DND-41 (cell line): ENCODE measurements at regions not wholly inside any gene's neighbourhood (a gene's known extent, or its start where the extent isn't known, plus 50 kb on each side); places are given as distances from the start of the nearest gene placed in this dataset.

ENCODE experiments used
- ATAC-seq: fragments of 200-7000 bp; cut with Tn5 transposase; 3 replicates; pipeline ENCODE4 v1.9.1; 2021; ENCODE audit warnings: low read depth; ENCODE audit not compliant: insufficient read depth
- DNase-seq: peaks from one replicate; pipeline ENCODE4 v3.0.0-alpha.2; 2020
- H2AFZ ChIP-seq: 2 replicates; pipeline ENCODE4 v1.6.0; 2012; ENCODE audit warnings: low read depth, low read length
- H3K27ac ChIP-seq: 2 replicates; pipeline ENCODE4 v1.5.1; 2012; ENCODE audit warnings: low read length, inconsistent platforms
- H3K27me3 ChIP-seq: fragments of 200-600 bp; sonication (generic); 2 replicates; pipeline ENCODE4 v1.6.0; 2012; ENCODE audit warnings: low read length, mild to moderate bottlenecking, inconsistent platforms; ENCODE audit not compliant: insufficient read depth, poor library complexity
- H3K36me3 ChIP-seq: 2 replicates; pipeline ENCODE4 v1.5.1; 2012; ENCODE audit warnings: low read length, inconsistent platforms; ENCODE audit not compliant: insufficient read depth
- H3K4me1 ChIP-seq: 2 replicates; pipeline ENCODE4 v1.5.1; 2012; ENCODE audit warnings: mild to moderate bottlenecking, low read length; ENCODE audit not compliant: insufficient read depth
- H3K4me2 ChIP-seq: 2 replicates; pipeline ENCODE4 v1.6.0; 2012; ENCODE audit warnings: mild to moderate bottlenecking, moderate library complexity, low read length, inconsistent platforms; ENCODE audit not compliant: insufficient read depth
- H3K4me3 ChIP-seq, 2 experiments: fragments of 200-600 bp in 1 of 2; shearing (Covaris generic) in 1 of 2; 2 replicates each; pipeline ENCODE4 v1.5.1; 2012 to 2016; ENCODE audit warnings: inconsistent platforms in 2 of 2, low read length in 2 of 2, mild to moderate bottlenecking in 2 of 2, low read depth in 1 of 2, moderate library complexity in 1 of 2
- H3K79me2 ChIP-seq: 2 replicates; pipeline ENCODE4 v1.6.0; 2012; ENCODE audit warnings: low read length, inconsistent platforms; ENCODE audit not compliant: insufficient read depth
- H3K9ac ChIP-seq: 2 replicates; pipeline ENCODE4 v1.6.0; 2012; ENCODE audit warnings: low read depth, mild to moderate bottlenecking, inconsistent platforms, low read length, moderate library complexity
- H3K9me3 ChIP-seq: 2 replicates; pipeline ENCODE4 v1.5.1; 2012; ENCODE audit warnings: low read length, moderate library complexity, mild to moderate bottlenecking, inconsistent platforms; ENCODE audit not compliant: insufficient read depth, severe bottlenecking
- H4K20me1 ChIP-seq: 2 replicates; pipeline ENCODE4 v1.6.0; 2012; ENCODE audit warnings: low read length; ENCODE audit not compliant: insufficient read depth
- CTCF ChIP-seq: IDR thresholded peaks from 2 replicates; pipeline ENCODE4 v1.5.1; 2012; ENCODE audit warnings: borderline replicate concordance, low read length, moderate library complexity, mild to moderate bottlenecking; ENCODE audit not compliant: poor library complexity, severe bottlenecking; ENCODE audit errors: extremely low read depth
- EZH2 ChIP-seq: IDR thresholded peaks from 3 replicates; pipeline ENCODE4 v1.6.1; 2012; ENCODE audit warnings: borderline replicate concordance, low read depth, mild to moderate bottlenecking, moderate library complexity, low read length, inconsistent platforms; ENCODE audit not compliant: severe bottlenecking

- no peaks in the 10 kb centered on the region for H3K4me1 ChIP-seq
- H3K4me2 ChIP-seq: no peak overlapping the region
- ATAC-seq (no peak), DNase-seq (no peak)
- no peaks in the 10 kb centered on the region for H3K27me3 ChIP-seq
- no peaks in the 10 kb centered on the region for H3K36me3 ChIP-seq
- H4K20me1 ChIP-seq: no peaks in the 10 kb centered on the region
- no peak overlapping the region for H3K4me3 ChIP-seq
- H3K27ac ChIP-seq: no peak overlapping the region
- no peak overlapping the region for H2AFZ ChIP-seq
- peaks cover 7% of the 10 kb centered on the region for H3K9me3 ChIP-seq
- TF ChIP-seq EZH2 (no peak), CTCF (no peak)
- no peaks in the 10 kb centered on the region for H3K79me2 ChIP-seq
- no peak overlapping the region for H3K9ac ChIP-seq
Observed at GRCh38 chr10:131657985-131658330, 242.8 kb upstream of the PPP2R2D start.

GRCh38 chr10:131658476-131659110, 242.2 kb upstream of the PPP2R2D start:
- no peaks in the 10 kb centered on the region for H4K20me1 ChIP-seq
- no peak for ATAC-seq
- no peaks in the 10 kb centered on the region for H3K79me2 ChIP-seq

DNA sequence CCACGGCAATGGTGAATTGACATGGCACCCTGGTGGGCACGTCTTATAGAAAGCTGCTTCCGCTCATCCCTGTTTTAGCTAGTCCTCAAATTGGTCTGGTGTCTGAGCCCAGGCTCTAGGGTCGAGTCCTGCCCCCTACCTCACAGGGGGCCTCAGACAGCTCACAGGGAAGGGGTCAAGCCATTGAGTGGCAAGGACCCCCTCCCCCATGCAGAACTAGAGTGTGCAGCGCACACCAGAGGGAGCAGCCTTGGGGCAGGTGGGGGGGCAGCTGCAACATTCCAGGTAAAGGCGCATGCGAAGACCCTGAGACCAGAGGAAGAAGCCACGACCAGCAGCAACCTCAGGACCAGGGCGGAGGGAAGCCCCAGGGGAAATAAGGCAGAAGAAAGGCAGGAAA, 240.4 kb upstream of the PPP2R2D start:
- H3K27me3 ChIP-seq: no peaks in the 10 kb centered on the region
- no peak overlapping the region for H3K9ac ChIP-seq
- peaks cover 7% of the 10 kb centered on the region for H3K9me3 ChIP-seq
- H3K4me2 ChIP-seq: no peak overlapping the region
- no peak overlapping the region for H3K27ac ChIP-seq
- DNase-seq (no peak), ATAC-seq (no peak)
- no peaks in the 10 kb centered on the region for H3K36me3 ChIP-seq
- H4K20me1 ChIP-seq: no peaks in the 10 kb centered on the region
- no peak overlapping the region for H3K4me3 ChIP-seq
- H3K79me2 ChIP-seq: no peaks in the 10 kb centered on the region
- H3K4me1 ChIP-seq: no peaks in the 10 kb centered on the region
- H2AFZ ChIP-seq: no peak overlapping the region
- TF ChIP-seq EZH2 (no peak), CTCF (no peak)

More at GRCh38 chr10:131658476-131659110, 242.2 kb upstream of the PPP2R2D start:
- TF ChIP-seq CTCF (no peak), EZH2 (no peak)
- Histone ChIP-seq H3K4me2 (no peak overlapping the region), H3K4me3 (no peak overlapping the region), H3K27ac (no peak overlapping the region), H2AFZ (no peak overlapping the region), H3K4me1 (no peaks in the 10 kb centered on the region), H3K9ac (no peak overlapping the region), H3K27me3 (no peaks in the 10 kb centered on the region), H3K36me3 (no peaks in the 10 kb centered on the region), H3K9me3 (peaks cover 7% of the 10 kb centered on the region)
- no peak for DNase-seq
